Suppressor macrophage (primary cell): ENCODE measurements at regions not wholly inside any gene's neighbourhood (a gene's known extent, or its start where the extent isn't known, plus 50 kb on each side); places are given as distances from the start of the nearest gene placed in this dataset.
"Not testable (repeated sequence)": the region's sequence is repeated elsewhere in the genome, so short reads cannot be mapped to it uniquely, and the experiment has no call there.

Experiments
- DNase-seq, 4 experiments: peaks; one replicate each; pipeline ENCODE4 v3.0.0-alpha.2; 2020 to 2022

DNA sequence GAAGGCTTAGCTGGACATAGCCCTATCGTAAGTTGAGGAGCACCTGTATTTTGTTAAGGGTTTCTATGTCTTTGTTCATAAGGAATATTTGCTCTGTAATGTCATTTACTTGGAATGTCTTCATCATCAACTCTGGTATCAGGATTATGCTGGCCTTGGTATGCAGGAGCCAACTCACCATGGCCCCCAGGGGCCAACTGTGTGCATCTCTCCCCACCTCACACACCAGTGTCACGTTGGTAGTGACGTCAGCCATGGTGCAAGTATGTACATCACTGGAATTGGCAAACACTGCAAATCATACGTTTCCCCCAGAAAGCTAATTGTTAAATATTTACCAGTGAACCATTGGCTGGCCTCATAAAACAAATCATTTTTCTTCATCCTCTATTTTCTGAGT lies 70.8 kb downstream of the YTHDF1 start:
- no peak for DNase-seq

DNA sequence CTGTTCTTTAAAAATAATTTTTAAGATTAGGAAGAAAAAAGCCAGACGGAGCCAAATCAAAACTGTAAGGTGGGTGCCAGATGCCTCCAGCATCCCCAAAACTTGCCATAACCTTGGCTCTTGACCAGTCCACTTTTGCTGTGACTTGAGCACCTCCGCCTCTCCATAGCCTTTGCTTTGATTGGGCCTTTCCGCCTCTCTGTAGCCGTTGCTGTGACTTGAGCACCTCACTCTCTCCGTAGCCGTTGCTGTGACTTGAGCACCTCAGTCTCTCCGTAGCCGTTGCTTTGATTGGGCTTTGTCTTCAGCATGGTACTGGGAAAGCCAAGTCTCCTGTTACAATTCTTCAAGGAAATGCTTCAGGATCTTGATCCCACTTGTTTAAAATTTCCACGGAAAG lies 73.0 kb downstream of the YTHDF1 start:
- DNase-seq = no peak

DNA sequence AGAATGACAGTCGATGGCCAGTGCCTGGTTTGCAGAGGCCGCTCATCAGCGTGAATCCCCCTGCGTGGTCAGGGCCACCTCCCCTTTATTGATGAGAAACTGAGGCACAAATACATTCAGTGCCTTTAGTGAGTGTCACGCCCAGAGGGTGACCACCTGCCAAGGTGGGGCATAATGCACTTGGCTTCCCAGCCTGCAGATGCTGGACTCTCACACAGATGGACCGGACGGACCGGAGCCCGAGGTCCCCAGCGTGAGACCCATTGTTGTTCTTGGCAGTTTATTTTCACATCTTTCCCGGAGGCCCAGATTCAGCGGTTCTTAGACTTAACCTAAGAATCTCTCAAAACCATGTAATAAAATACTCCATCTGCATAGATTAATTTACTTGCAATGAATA lies 74.4 kb downstream of the YTHDF1 start:
- no peak for DNase-seq

DNA sequence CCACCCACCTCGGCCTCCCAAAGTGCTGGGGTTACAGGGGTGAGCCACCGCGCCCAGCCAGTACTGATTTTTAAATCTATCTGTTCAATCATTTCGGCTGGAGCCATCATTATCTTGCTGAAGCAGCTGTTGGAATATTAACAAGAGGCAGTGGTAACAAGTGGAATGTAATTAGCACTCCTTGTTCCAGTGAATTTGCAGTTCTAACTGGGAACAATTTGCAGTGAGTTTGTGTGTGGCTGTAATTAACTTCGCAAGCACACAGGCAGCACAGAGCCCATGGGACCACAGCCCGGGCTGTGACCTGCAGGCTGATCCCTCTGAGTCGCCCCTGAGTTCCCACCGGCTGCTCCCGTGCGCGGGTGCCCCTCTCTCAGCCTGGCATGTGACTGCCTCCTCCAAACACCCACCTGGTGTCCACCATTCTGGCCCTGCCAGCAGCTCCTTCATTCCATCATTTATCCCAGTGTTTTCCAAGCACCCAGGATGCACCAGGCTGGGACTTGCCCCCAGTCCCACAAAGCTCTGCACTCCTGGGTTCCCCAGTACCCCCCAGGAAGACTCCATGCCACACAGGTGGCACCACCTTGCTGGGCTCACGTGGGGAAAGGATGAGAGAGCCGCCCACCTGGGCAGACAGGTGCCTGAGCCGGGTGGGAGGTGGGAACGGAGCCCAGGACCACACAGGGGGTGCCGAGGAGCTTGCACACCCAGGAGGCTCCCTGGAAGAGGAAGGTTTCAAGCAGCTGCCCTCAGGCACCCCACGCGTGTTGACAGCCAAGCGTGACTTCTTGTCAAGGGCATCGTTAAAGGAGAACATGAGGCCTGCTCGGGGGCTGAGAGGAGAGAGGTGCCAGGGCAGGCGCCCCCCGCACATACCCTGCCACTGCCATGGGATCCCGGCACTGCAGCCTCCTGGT lies 75.2 kb downstream of the YTHDF1 start:
- DNase-seq = no peak

DNA sequence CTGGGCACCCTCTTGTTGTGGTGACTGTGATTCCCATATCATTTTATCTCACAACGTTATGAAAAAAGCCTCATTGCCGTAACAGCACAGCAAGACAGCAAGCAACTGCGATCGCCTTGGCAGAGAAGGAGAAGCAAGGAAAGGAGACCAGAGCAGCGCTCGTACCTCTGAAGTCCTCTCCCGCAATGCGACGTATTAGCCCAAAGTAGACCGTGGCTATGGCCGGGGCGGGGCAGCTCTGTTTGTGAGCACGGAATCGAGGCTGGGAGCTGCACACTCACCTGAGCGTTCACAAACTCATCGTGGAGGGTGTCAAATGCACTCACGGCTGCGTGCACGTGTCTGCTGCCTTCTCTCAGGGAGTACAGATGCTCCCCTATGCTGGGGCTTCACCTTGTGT lies 76.1 kb downstream of the YTHDF1 start:
- no peak for DNase-seq

DNA sequence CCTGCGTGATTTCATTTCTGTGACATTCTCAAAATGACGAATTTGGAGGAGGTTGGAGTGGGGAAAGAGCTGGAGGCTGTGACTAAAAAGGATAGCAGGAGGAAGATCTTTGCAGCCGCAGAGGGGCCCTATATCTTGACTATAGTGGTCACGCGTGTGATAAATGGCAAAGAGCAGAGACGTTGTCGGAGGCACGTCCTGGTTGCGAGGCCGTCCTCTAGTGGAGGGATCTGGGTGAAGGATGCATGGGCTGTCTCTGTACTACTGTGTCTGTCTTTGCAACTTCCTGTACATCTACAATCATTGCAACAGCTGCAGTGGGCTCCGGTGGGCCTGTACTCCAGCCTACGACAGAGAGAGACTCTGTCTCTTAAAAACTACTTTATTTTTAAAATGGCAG lies 76.6 kb downstream of the YTHDF1 start:
- DNase-seq = no peak

- no peak for DNase-seq
These were observed 77.0 kb downstream of the YTHDF1 start for GRCh38 chr20:63138855-63139341.

DNA sequence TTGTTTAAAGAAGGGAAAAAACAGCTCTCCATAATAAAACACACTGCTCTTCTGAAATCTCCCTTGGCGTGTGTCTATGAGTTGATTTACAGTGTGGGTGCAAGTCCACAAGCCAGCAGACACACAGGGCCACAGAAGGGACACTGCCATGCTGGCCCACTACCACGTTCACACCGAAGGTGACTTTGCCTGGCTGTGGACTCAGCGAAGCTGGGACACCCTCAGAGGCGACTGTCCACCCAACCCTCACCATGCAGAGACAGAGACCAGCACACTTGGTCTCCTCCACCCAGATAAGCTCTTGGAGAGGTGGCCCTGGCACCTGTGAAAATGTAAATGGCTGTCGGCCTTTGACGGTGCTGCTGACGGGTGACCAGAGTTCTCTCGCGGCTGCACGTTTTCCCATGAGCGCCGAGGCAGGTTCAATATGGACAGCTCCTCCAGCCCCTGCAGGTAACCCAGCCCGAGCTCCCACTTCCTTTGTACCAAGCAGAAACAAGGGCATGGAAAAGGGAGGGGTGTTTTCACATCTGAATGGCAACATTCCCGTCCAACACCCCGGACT lies 78.0 kb downstream of the YTHDF1 start:
- no peak for DNase-seq

- DNase-seq = no peak
These were observed 79.6 kb downstream of the YTHDF1 start for GRCh38 chr20:63136296-63136695.

DNA sequence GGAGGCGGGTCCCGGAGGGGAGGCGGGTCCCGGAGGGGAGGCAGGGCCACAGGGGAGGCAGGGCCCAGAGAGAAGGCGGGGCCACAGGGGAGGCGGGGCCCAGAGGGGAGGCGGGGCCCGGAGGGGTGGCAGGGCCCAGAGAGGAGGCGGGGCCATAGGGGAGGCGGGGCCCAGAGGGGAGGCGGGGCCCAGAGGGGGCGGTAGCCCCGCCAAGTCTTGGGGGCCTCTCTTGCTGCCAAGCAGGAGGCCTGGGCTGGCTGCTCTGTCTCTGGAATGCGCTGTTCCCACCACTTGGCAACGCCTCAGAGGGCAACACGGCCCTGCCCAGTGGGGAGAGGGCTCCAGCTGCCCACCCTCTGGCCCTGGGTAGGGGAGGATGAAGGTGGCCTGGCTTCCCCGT lies 80.5 kb downstream of the YTHDF1 start:
- no peak for DNase-seq

GRCh38 chr20:63134711-63135361 lies 81.1 kb downstream of the YTHDF1 start:
- not testable (repeated sequence) for DNase-seq

- DNase-seq = no peak
These were observed 81.7 kb downstream of the YTHDF1 start for GRCh38 chr20:63134201-63134612.

DNA sequence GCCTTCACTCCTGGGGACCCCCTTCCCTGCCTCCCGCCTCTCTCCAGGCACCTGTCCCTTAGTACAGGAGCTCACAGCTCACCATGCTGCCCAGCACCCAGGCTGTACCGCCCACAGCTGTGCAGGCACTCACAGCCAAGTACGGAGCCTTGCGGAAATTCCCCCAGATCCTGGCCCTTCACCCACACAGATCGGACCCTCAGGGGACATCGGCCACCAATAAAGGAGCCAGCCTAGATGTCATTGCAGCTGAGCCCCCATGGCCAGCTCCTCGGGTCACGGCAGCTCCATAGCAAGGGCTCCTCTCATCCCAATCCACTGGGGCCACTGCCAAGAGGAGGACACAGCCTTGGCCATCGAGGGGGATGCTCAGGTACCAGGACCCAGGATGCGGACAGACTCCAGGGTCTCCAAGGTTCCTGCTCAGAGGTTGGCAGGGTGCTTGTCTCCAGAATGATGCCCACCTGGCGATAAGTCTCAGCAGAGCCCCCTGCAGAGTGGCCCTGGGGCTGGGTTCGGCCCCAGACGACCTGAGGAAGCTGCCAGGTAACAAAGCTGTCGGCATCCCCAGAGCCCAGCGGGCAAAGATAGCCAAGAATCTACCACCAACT lies 82.3 kb downstream of the YTHDF1 start:
- no peak for DNase-seq

- DNase-seq = no peak
These were observed 83.0 kb downstream of the YTHDF1 start for GRCh38 chr20:63132715-63133471.

DNA sequence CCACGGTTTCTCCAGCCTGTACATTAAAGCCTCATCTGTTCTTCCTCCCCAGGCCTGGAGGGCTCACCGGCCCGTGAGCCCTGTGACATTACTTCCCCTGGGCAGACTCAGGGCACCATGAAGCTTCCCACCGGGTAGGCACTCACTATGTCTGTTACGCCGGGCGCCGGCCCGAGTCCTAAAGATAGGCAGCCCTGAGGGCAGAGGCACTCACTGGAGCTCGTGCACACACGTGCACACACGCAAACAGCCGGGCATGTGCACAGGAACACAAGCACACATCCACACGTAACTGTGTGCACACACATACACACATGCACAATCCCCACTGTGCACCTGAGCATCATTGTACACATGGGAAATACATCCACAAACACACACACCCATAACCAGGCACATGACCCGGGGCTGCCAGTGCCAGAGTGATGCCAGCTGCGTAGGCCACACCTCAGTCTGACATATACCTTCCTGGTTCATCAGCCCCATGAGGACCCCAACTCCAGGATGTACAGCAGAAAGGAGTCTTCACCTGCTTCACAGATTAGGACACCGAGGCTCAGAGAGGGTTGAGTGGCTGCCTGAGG lies 83.7 kb downstream of the YTHDF1 start:
- DNase-seq = no peak

DNA sequence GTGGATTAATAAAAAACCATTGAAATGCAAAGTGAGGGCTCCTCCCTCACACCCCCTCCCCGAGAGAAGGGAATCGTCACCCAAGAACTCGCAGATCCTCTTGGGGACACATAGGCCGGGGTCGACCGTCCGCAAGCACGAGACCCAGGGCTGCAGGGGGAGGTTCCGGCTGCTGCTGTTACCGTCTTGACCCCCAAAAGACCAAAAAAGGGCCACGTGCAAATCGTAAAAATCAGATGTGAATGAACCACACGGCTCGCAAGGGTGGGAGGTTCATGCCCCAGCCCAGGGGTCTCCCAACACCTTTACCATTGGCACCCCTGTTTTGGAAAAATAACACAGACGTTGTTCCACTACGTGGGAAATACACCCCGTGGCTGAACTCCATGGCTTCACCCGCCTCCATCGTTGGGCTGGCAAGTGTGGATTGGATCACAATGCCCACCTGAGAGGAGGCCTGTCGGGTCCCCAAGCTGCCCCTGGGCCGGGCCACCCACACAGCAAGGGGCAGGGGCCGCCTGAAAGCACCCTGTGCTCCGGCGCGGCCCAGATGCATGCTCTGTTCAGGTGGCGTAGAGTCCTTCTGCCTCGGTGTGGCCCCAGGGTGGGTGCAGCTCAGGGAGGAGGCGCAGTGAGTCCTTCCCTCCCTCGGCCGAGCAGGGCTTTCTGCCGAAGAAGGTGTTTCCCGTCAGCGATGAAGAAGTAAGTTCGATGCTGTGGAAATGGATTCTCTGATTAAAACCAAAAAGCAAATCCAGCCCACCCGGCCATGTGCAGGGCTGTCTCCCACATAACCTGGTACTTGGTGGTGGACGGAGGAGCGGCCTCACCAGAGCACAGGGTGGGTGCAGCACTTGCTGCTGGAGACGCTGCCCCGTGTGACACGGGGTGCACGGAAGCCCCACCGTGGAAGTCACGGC lies 85.0 kb downstream of the YTHDF1 start:
- DNase-seq = no peak

- no peak for DNase-seq
These were observed 85.8 kb downstream of the YTHDF1 start for GRCh38 chr20:63129991-63130657.

GRCh38 chr20:63129376-63129965 lies 86.5 kb downstream of the YTHDF1 start:
- DNase-seq = no peak

GRCh38 chr20:63128956-63129355 lies 87.0 kb downstream of the YTHDF1 start:
- DNase-seq = no peak

GRCh38 chr20:63128367-63128766 lies 87.6 kb downstream of the YTHDF1 start:
- DNase-seq = no peak
